Neural crest cell (in vitro differentiated cells): ENCODE measurements at regions not wholly inside any gene's neighbourhood (a gene's known extent, or its start where the extent isn't known, plus 50 kb on each side); places are given as distances from the start of the nearest gene placed in this dataset.

Source experiments
- DNase-seq: peaks from one replicate; pipeline ENCODE4 v3.0.0; 2021; ENCODE audit warnings: low read depth, mixed read lengths, low spot score
- H3K27ac Mint-ChIP-seq: one replicate; pipeline ENCODE4 v1.8.0; 2021; ENCODE audit warnings: mild to moderate bottlenecking, mixed read lengths; ENCODE audit not compliant: unreplicated experiment
- H3K27me3 Mint-ChIP-seq: 2 replicates; pipeline ENCODE4 v1.8.0; 2021; ENCODE audit warnings: low read depth, mild to moderate bottlenecking, mixed read lengths
- H3K36me3 Mint-ChIP-seq: 2 replicates; pipeline ENCODE4 v1.8.0; 2021; ENCODE audit warnings: low read depth, mild to moderate bottlenecking, mixed read lengths
- H3K4me1 Mint-ChIP-seq: 2 replicates; pipeline ENCODE4 v1.8.0; 2021; ENCODE audit warnings: mixed read lengths
- H3K4me3 Mint-ChIP-seq: one replicate; pipeline ENCODE4 v1.8.0; 2021; ENCODE audit warnings: mild to moderate bottlenecking, mixed read lengths
- H3K9me3 Mint-ChIP-seq: 2 replicates; pipeline ENCODE4 v1.8.0; 2021; ENCODE audit warnings: mixed read lengths
- TF ChIP-seq, protein P1 (sequence below): fragments of 200-600 bp; sonication (generic); conservative IDR thresholded peaks from 2 replicates; pipeline ENCODE4 v1.5.0; 2021; ENCODE audit warnings: antibody characterized with exemption, mild to moderate bottlenecking

DNA sequence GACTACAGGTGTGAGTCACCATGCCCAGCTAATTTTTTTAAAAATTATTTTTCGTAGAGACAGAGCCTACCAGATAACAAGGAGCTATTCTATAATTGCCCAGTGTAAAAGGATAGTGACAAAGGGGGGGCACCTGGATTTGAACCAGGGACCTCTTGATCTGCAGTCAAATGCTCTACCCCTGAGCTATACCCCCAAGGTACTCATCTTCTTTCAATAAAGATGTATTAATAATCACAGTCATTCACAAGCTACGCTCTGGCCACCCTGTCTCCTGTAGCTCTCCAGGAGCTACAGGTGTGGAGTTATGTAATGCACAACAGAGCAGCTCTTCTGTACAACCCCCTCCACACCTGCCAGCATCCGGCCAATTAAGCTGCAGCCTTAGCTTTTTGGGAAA, 83.5 kb downstream of the ZNF777 start:
- Mint-ChIP-seq H3K27ac (no peak overlapping the region), H3K9me3 (peaks cover 8% of the 10 kb centered on the region), H3K4me3 (no peak overlapping the region), H3K27me3 (peaks cover 17% of the 10 kb centered on the region), H3K4me1 (no peaks in the 10 kb centered on the region), H3K36me3 (peaks cover 2% of the 10 kb centered on the region)
- TF ChIP-seq, protein P1, sequence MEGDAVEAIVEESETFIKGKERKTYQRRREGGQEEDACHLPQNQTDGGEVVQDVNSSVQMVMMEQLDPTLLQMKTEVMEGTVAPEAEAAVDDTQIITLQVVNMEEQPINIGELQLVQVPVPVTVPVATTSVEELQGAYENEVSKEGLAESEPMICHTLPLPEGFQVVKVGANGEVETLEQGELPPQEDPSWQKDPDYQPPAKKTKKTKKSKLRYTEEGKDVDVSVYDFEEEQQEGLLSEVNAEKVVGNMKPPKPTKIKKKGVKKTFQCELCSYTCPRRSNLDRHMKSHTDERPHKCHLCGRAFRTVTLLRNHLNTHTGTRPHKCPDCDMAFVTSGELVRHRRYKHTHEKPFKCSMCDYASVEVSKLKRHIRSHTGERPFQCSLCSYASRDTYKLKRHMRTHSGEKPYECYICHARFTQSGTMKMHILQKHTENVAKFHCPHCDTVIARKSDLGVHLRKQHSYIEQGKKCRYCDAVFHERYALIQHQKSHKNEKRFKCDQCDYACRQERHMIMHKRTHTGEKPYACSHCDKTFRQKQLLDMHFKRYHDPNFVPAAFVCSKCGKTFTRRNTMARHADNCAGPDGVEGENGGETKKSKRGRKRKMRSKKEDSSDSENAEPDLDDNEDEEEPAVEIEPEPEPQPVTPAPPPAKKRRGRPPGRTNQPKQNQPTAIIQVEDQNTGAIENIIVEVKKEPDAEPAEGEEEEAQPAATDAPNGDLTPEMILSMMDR = no peak
- DNase-seq = no peak

DNA sequence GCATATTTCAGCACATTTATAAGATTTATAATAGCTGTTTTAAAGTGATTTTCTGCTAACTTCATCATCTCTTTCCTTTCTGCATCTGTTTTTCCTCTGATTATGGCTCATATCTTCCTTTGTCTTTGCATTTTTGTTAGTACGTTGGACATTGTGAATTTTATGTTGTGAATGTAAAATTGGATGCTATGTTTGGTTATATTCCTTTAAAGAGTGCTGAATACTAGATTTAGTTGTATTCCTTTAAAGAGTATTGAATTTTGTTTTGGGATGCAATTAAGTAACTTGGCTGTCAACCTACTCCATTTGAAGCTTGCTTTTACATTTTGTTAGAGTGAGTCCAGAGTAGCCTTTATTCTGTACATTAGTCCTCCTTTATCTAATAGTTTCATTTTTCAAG, 81.2 kb downstream of the ZNF777 start:
- peaks cover 11% of the 10 kb centered on the region for H3K27me3 Mint-ChIP-seq
- DNase-seq = no peak
- TF ChIP-seq, protein P1 = no peak
- H3K4me3 Mint-ChIP-seq = no peak overlapping the region
- H3K4me1 Mint-ChIP-seq = no peaks in the 10 kb centered on the region
- no peak overlapping the region for H3K27ac Mint-ChIP-seq
- peaks cover 2% of the 10 kb centered on the region for H3K36me3 Mint-ChIP-seq
- peaks cover 2% of the 10 kb centered on the region for H3K9me3 Mint-ChIP-seq

DNA sequence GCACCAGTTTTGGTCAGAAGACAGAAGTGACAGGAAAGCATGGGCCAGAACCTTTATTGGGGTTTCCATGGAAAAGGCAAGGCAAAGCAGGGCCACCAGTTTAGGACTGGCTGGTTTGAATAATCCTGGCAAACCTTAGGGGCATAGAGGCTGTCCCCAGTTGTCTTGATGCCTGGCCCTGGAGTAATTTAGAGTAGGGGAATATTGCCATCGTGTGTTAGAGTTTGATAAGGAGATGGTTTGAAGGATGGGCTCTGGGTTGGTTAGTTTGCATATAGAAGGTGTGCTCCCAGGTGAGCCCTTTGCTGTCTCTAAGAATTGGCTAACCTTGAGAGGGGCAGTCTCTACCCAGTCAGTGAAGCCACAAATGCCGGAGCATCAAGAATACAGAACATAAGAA, 79.6 kb downstream of the ZNF777 start:
- DNase-seq = no peak
- H3K27ac Mint-ChIP-seq = no peak overlapping the region
- no peaks in the 10 kb centered on the region for H3K4me1 Mint-ChIP-seq
- H3K36me3 Mint-ChIP-seq = peaks cover 2% of the 10 kb centered on the region
- peaks cover 2% of the 10 kb centered on the region for H3K9me3 Mint-ChIP-seq
- H3K4me3 Mint-ChIP-seq = no peak overlapping the region
- H3K27me3 Mint-ChIP-seq = peaks cover 11% of the 10 kb centered on the region
- TF ChIP-seq, protein P1 = no peak
